GM19035 (cell line): ENCODE measurements at regions not wholly inside any gene's neighbourhood (a gene's known extent, or its start where the extent isn't known, plus 50 kb on each side); places are given as distances from the start of the nearest gene placed in this dataset.
A peak's percentile ranks its signal among the peaks of the same experiment; 100 is the strongest.

Source experiments
- ATAC-seq: cut with Tn5 transposase; IDR thresholded peaks from one replicate; pipeline ENCODE4 v1.9.1; 2021; ENCODE audit not compliant: unreplicated experiment

- no peak for ATAC-seq
Measured at GRCh38 chr12:126718365-126718764, 1548.6 kb upstream of the TMEM132C start.

GRCh38 chr12:126719912-126720705, 1546.9 kb upstream of the TMEM132C start:
- no peak for ATAC-seq

GRCh38 chr12:126726481-126727217, 1540.3 kb upstream of the TMEM132C start:
- ATAC-seq = no peak

GRCh38 chr12:126727218-126728075, 1539.5 kb upstream of the TMEM132C start:
- no peak for ATAC-seq

GRCh38 chr12:126734296-126734695, 1532.7 kb upstream of the TMEM132C start:
- no peak for ATAC-seq

- no peak for ATAC-seq
Measured at GRCh38 chr12:126734710-126735109, 1532.3 kb upstream of the TMEM132C start.

- no peak for ATAC-seq
Measured at GRCh38 chr12:126741536-126742240, 1525.3 kb upstream of the TMEM132C start.

GRCh38 chr12:126742241-126742641, 1524.7 kb upstream of the TMEM132C start:
- no peak for ATAC-seq

- no peak for ATAC-seq
Measured at GRCh38 chr12:126747530-126748149, 1519.3 kb upstream of the TMEM132C start.

- no peak for ATAC-seq
Measured at GRCh38 chr12:126752021-126752420, 1514.9 kb upstream of the TMEM132C start.

- ATAC-seq = no peak
Measured at GRCh38 chr12:126757326-126757725, 1509.6 kb upstream of the TMEM132C start.

GRCh38 chr12:126760092-126760491, 1506.9 kb upstream of the TMEM132C start:
- no peak for ATAC-seq

- no peak for ATAC-seq
Measured at GRCh38 chr12:126761420-126761819, 1505.5 kb upstream of the TMEM132C start.

GRCh38 chr12:126762150-126762549, 1504.8 kb upstream of the TMEM132C start:
- ATAC-seq = no peak

- ATAC-seq = no peak
Measured at GRCh38 chr12:126763359-126763758, 1503.6 kb upstream of the TMEM132C start.

GRCh38 chr12:126767334-126767733, 1499.6 kb upstream of the TMEM132C start:
- ATAC-seq = no peak

- no peak for ATAC-seq
Measured at GRCh38 chr12:126768517-126768916, 1498.5 kb upstream of the TMEM132C start.

- no peak for ATAC-seq
Measured at GRCh38 chr12:126770188-126770587, 1496.8 kb upstream of the TMEM132C start.

- peak; percentile 63 for ATAC-seq
Measured at GRCh38 chr12:126772171-126772864, 1494.7 kb upstream of the TMEM132C start.

GRCh38 chr12:126773012-126773411, 1494.0 kb upstream of the TMEM132C start:
- ATAC-seq = peak; percentile 15
